ENCODE measurements at regions not wholly inside any gene's neighbourhood (a gene's known extent, or its start where the extent isn't known, plus 50 kb on each side); places are given as distances from the start of the nearest gene placed in this dataset.

- ATAC-seq (no peak), DNase-seq (no peak)
- intact Hi-C loops (cut with DNase I), result no loop called here
- TF ChIP-seq, protein P1, sequence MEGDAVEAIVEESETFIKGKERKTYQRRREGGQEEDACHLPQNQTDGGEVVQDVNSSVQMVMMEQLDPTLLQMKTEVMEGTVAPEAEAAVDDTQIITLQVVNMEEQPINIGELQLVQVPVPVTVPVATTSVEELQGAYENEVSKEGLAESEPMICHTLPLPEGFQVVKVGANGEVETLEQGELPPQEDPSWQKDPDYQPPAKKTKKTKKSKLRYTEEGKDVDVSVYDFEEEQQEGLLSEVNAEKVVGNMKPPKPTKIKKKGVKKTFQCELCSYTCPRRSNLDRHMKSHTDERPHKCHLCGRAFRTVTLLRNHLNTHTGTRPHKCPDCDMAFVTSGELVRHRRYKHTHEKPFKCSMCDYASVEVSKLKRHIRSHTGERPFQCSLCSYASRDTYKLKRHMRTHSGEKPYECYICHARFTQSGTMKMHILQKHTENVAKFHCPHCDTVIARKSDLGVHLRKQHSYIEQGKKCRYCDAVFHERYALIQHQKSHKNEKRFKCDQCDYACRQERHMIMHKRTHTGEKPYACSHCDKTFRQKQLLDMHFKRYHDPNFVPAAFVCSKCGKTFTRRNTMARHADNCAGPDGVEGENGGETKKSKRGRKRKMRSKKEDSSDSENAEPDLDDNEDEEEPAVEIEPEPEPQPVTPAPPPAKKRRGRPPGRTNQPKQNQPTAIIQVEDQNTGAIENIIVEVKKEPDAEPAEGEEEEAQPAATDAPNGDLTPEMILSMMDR (IDR thresholded peaks at IDR 0.05), result no peak
- TF ChIP-seq POLR2A (IDR thresholded peaks at IDR 0.05), result no peak
- Histone ChIP-seq H3K4me3 (no peak overlapping the region), H3K27ac (no peak overlapping the region), H3K9me3 (peaks cover 0 to 15% (median 0%) of the 10 kb centered on the region in 3 donors), H3K36me3 (replicated peaks in 1 of 2; ENCODE audit: insufficient read depth in 1 of 2, low read depth in 2 of 2) (peaks cover 0 to 4% of the 10 kb centered on the region in 2 donors), H3K4me1 (no peaks in the 10 kb centered on the region), H3K27me3 (no peaks in the 10 kb centered on the region)
- WGBS, 2 donors, result 82 to 85% methylated on average over 4 of the region's 4 CpGs
Observed at GRCh38 chr7:16144361-16144760, 277.0 kb downstream of the CRPPA start.

GRCh38 chr7:16137944-16138343, 283.4 kb downstream of the CRPPA start:
- no peaks in the 10 kb centered on the region for H3K27me3 ChIP-seq
- H3K9me3 ChIP-seq, result no peaks in the 10 kb centered on the region
- no peaks in the 10 kb centered on the region for H3K36me3 ChIP-seq (replicated peaks in 1 of 2; ENCODE audit: insufficient read depth in 1 of 2, low read depth in 2 of 2)
- no peaks in the 10 kb centered on the region for H3K4me1 ChIP-seq
- TF ChIP-seq POLR2A (IDR thresholded peaks at IDR 0.05), result no peak
- TF ChIP-seq, protein P1 (IDR thresholded peaks at IDR 0.05), result no peak
- intact Hi-C loops (cut with DNase I), result no loop called here
- H3K4me3 ChIP-seq, result no peak overlapping the region
- WGBS, 2 donors, result 66 to 83% methylated on average over 2 of the region's 2 CpGs
- H3K27ac ChIP-seq, result no peak overlapping the region
- ATAC-seq (no peak), DNase-seq (no peak)

GRCh38 chr7:16136896-16137295, 284.4 kb downstream of the CRPPA start:
- no peaks in the 10 kb centered on the region for H3K27me3 ChIP-seq
- no peak overlapping the region for H3K27ac ChIP-seq
- WGBS, 2 donors, result 75 to 76% methylated on average over 2 of the region's 2 CpGs
- intact Hi-C loops (cut with DNase I), result no loop called here
- no peak overlapping the region for H3K4me3 ChIP-seq
- DNase-seq (no peak), ATAC-seq (no peak)
- H3K36me3 ChIP-seq (replicated peaks in 1 of 2; ENCODE audit: insufficient read depth in 1 of 2, low read depth in 2 of 2), result no peaks in the 10 kb centered on the region
- H3K4me1 ChIP-seq, result no peaks in the 10 kb centered on the region
- TF ChIP-seq, protein P1 (IDR thresholded peaks at IDR 0.05), result no peak
- TF ChIP-seq POLR2A (IDR thresholded peaks at IDR 0.05), result no peak
- no peaks in the 10 kb centered on the region for H3K9me3 ChIP-seq

DNA sequence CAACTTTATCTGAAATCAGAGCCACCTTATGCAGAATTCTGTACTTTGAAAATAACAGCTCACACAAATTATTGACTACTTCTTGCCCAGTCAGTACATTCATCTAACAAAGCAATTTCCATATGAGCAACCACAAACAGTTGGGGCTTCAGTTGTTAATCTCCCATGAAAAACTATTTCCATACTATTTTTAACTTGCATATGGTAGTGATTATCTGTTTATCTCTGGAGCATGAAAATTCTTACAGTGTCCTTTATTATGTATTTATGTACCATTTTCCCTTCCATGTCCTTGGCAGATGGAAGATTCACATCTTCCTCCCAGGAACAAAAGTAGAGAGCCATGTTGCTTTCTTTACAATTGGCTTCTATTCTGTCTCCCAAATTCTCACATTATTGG, 285.7 kb downstream of the CRPPA start:
- Histone ChIP-seq H3K27ac (no peak overlapping the region), H3K36me3 (replicated peaks in 1 of 2; ENCODE audit: insufficient read depth in 1 of 2, low read depth in 2 of 2) (no peaks in the 10 kb centered on the region), H3K4me3 (no peak overlapping the region), H3K27me3 (no peaks in the 10 kb centered on the region), H3K9me3 (no peaks in the 10 kb centered on the region), H3K4me1 (no peaks in the 10 kb centered on the region)
- no peak for DNase-seq
- TF ChIP-seq, protein P1 (IDR thresholded peaks at IDR 0.05), result no peak
- TF ChIP-seq POLR2A (IDR thresholded peaks at IDR 0.05), result no peak
- intact Hi-C loops (cut with DNase I), result no loop called here
- ATAC-seq, result no peak
